NB4 (cell line): ENCODE measurements at regions not wholly inside any gene's neighbourhood (a gene's known extent, or its start where the extent isn't known, plus 50 kb on each side); places are given as distances from the start of the nearest gene placed in this dataset.
"Not testable (repeated sequence)": the region's sequence is repeated elsewhere in the genome, so short reads cannot be mapped to it uniquely, and the experiment has no call there.

ENCODE experiments used
- DNase-seq: peaks from one replicate; pipeline ENCODE4 v3.0.0; 2010; ENCODE audit warnings: low read depth
- H3K4me3 ChIP-seq: one replicate; pipeline ENCODE4 v1.5.1; 2011; ENCODE audit warnings: mild to moderate bottlenecking, low read depth, low read length, moderate library complexity
- CTCF ChIP-seq: IDR thresholded peaks from one replicate; pipeline ENCODE4 v1.5.1; 2012; ENCODE audit warnings: low read depth, low read length
- MAX ChIP-seq: IDR thresholded peaks from 2 replicates; pipeline ENCODE4 v1.6.1; 2011; ENCODE audit warnings: low read depth, low read length
- MYC ChIP-seq: IDR thresholded peaks from 2 replicates; pipeline ENCODE4 v1.6.1; 2011; ENCODE audit warnings: low read depth, low read length
- POLR2A ChIP-seq: IDR thresholded peaks from 2 replicates; pipeline ENCODE4 v1.6.1; 2011; ENCODE audit warnings: mild to moderate bottlenecking; ENCODE audit not compliant: insufficient read length; ENCODE audit errors: extremely low read depth

- no peak overlapping the region for H3K4me3 ChIP-seq
- TF ChIP-seq POLR2A (no peak), CTCF (no peak), MAX (no peak), MYC (no peak)
- no peak for DNase-seq
Observed at GRCh38 chr1:172845865-172846264, 187.0 kb downstream of the FASLG start.

- not testable (repeated sequence) for DNase-seq
Observed at GRCh38 chr1:172847814-172848213, 188.9 kb downstream of the FASLG start.

GRCh38 chr1:172849653-172850052, 190.8 kb downstream of the FASLG start:
- DNase-seq, result no peak
- no peak overlapping the region for H3K4me3 ChIP-seq
- TF ChIP-seq MYC (no peak), POLR2A (no peak), MAX (no peak), CTCF (no peak)

More at GRCh38 chr1:172847814-172848213, 188.9 kb downstream of the FASLG start:
- H3K4me3 ChIP-seq, result not testable (repeated sequence)

GRCh38 chr1:172851077-172851476, 192.2 kb downstream of the FASLG start:
- no peak overlapping the region for H3K4me3 ChIP-seq

GRCh38 chr1:172851856-172852255, 193.0 kb downstream of the FASLG start:
- DNase-seq, result no peak
- H3K4me3 ChIP-seq, result no peak overlapping the region
- TF ChIP-seq MYC (no peak), POLR2A (no peak), CTCF (no peak), MAX (no peak)

More at GRCh38 chr1:172851077-172851476, 192.2 kb downstream of the FASLG start:
- TF ChIP-seq POLR2A (no peak), CTCF (no peak), MYC (no peak), MAX (no peak)
- no peak for DNase-seq

- H3K4me3 ChIP-seq, DNase-seq: not testable (repeated sequence)
Observed at GRCh38 chr1:172855983-172856382, 194.8 kb downstream of the TNFSF18 start.

GRCh38 chr1:172863031-172863430, 187.7 kb downstream of the TNFSF18 start:
- TF ChIP-seq CTCF (no peak), MYC (no peak), POLR2A (no peak), MAX (no peak)
- no peak for DNase-seq
- H3K4me3 ChIP-seq, result no peak overlapping the region
